ENCODE measurements at regions not wholly inside any gene's neighbourhood (a gene's known extent, or its start where the extent isn't known, plus 50 kb on each side); places are given as distances from the start of the nearest gene placed in this dataset.

DNA sequence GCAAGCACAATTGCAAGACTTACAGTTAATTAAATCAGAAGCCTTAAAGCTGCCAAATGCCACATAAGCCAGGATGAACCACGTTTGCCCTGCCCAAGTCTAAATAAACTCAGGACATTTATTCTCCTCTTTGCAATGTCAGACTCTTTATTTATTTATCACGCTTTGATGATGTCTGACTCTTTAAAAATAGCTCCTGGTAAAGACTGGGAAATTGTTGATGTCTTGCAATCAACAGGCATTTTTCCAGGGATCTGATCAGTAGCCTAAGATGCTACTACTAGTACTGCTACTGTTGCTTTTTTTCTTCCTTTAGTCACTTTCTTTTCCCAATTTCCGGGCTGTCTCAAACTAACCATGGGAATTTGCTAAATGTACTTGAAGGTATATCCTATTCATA is 365.8 kb upstream of the MARCKS start:
- ChIA-PET POLR2A (no interaction called here), CTCF (interaction anchor here (1.7 kb wide), 1 partner anchor 24 kb away, joined by 4 read pairs; no protein-coding TSS in a partner anchor)
- no peak for DNase-seq (ENCODE audit: low read depth, low spot score)

DNA sequence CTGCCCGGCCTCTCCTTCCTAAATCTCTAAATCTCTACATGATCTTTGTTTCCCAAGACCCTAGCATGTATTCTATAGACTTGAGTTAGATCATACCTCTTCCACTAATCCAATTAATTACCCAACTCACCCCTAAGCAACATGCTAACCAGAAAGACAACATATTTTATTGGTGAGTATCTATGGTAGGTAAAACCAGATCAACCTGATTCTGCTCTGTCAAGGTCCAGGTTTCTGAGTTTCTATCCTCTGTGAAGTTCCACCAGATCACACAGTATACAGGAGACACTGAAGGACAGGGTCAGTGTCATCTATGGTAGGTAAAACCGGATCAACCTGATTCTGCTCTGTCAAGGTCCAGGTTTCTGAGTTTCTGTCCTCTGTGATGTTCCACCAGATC is 363.2 kb upstream of the MARCKS start:
- ChIA-PET CTCF (interaction anchor here (0.8 kb wide), 1 partner anchor 364 kb away, joined by 3 read pairs; no protein-coding TSS in a partner anchor), POLR2A (no interaction called here)
- DNase-seq (ENCODE audit: low read depth, low spot score), result no peak
- TF ChIP-seq, protein P1, sequence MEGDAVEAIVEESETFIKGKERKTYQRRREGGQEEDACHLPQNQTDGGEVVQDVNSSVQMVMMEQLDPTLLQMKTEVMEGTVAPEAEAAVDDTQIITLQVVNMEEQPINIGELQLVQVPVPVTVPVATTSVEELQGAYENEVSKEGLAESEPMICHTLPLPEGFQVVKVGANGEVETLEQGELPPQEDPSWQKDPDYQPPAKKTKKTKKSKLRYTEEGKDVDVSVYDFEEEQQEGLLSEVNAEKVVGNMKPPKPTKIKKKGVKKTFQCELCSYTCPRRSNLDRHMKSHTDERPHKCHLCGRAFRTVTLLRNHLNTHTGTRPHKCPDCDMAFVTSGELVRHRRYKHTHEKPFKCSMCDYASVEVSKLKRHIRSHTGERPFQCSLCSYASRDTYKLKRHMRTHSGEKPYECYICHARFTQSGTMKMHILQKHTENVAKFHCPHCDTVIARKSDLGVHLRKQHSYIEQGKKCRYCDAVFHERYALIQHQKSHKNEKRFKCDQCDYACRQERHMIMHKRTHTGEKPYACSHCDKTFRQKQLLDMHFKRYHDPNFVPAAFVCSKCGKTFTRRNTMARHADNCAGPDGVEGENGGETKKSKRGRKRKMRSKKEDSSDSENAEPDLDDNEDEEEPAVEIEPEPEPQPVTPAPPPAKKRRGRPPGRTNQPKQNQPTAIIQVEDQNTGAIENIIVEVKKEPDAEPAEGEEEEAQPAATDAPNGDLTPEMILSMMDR (IDR thresholded peaks at IDR 0.05; ENCODE audit: insufficient read depth, low read length, missing control alignments), result no peak
- no peak overlapping the region for H3K4me3 ChIP-seq (ENCODE audit: low read depth, low read length)

More for the DNA sequence above, 365.8 kb upstream of the MARCKS start:
- TF ChIP-seq, protein P1 (IDR thresholded peaks at IDR 0.05; ENCODE audit: insufficient read depth, low read length, missing control alignments), result no peak
- H3K4me3 ChIP-seq (ENCODE audit: low read depth, low read length), result no peak overlapping the region

DNA sequence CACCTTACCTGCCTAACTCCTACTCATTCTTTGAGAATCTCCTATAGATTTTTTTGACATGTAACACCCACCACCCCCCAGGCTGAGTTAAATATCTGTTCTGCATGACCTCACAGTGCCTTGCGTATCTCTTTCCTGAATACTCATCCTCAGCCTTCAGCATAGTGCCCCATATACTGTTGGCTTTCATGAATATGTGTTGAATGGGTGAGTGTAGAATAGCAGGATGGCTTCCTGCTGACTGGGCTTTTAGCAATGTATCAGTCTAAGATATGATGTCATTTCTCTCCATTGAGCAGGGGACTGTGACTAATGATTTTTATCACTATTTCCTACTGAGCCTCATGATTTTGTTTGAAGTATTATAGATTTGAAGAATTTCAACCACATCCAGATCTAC is 361.6 kb upstream of the MARCKS start:
- TF ChIP-seq, protein P1 (IDR thresholded peaks at IDR 0.05; ENCODE audit: insufficient read depth, low read length, missing control alignments), result no peak

DNA sequence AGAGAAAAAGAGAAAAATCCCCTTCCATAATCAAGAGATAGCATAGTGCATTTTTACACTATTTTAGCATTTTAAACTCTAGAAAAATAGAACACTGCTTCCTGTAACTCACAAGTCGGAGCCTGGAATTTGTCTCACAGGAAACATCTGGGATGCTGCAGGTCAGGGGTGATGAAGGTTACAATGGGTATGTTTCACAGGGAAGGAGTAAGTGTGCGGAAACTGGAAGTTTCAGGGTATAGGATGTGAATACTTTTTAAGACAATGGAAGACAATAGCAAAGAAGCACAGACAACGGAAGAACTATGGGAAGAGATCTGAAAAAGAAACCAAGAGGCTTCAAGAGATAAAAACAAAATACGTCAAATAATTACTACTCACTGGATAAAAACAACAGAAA is 361.0 kb upstream of the MARCKS start:
- no peak for DNase-seq (ENCODE audit: low read depth, low spot score)
- TF ChIP-seq, protein P1 (IDR thresholded peaks at IDR 0.05; ENCODE audit: insufficient read depth, low read length, missing control alignments), result no peak
- ChIA-PET CTCF (no interaction called here), POLR2A (no interaction called here)
- H3K4me3 ChIP-seq (ENCODE audit: low read depth, low read length), result no peak overlapping the region

More for the DNA sequence above, 361.6 kb upstream of the MARCKS start:
- POLR2A ChIA-PET, result interaction anchor here (0.6 kb wide), 1 partner anchor 362 kb away, joined by 4 read pairs; no protein-coding TSS in a partner anchor
- H3K4me3 ChIP-seq (ENCODE audit: low read depth, low read length), result no peak overlapping the region
- peak; percentile 58 for DNase-seq (ENCODE audit: low read depth, low spot score)
- CTCF ChIA-PET, result interaction anchor here (1.1 kb wide), 1 partner anchor 363 kb away, joined by 3 read pairs; no protein-coding TSS in a partner anchor

DNA sequence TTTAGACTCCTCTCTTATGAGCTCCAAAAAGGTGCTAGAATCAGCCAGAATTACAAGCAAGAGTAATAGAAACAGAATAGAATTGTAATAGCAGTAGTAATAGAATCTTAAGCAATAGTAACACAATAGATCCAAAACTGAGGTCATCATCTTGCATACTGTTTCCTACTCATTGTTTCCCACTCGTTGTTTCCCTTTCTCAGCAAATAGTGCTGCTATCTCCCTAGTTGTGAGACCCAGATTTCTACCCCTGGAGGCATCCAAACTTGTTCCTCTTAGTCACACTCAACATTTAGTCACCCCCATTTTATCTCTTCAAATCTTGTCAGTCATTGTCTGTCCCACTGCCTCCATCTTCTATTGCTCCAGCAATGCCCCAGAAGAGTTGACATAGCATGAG is 356.9 kb upstream of the MARCKS start:
- ChIA-PET POLR2A (no interaction called here), CTCF (interaction anchor here (0.6 kb wide), 1 partner anchor 19 kb away, joined by 3 read pairs; no protein-coding TSS in a partner anchor)
- no peak for DNase-seq (ENCODE audit: low read depth, low spot score)
- no peak overlapping the region for H3K4me3 ChIP-seq (ENCODE audit: low read depth, low read length)
- TF ChIP-seq, protein P1 (IDR thresholded peaks at IDR 0.05; ENCODE audit: insufficient read depth, low read length, missing control alignments), result no peak

DNA sequence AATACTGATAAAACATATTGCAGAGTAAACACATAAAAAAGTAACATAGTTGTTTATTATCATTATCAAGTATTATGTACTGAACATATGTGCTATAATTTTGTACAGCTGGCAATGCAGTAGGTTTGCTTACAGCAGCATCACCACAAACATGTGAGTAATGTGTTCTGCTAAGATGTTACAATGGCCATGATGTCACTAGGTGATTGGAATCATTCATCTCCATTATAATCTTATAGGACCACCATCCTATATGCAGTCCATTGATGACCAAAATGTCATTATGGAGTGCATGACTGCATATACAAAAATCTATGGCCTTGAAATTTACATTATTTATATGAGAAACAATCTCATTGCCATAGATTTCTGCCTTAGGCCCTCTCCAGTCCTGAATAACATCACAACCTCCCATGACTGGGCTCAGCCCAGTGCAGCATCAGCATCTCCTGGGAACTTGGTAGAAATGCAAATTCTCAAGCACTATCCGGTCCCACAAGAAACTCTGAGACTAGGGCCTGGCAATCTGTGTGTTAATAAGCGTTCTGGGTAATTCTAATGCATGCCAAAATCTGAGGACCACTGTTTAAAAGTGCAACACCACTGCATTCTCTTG is 352.0 kb upstream of the MARCKS start:
- TF ChIP-seq, protein P1 (IDR thresholded peaks at IDR 0.05; ENCODE audit: insufficient read depth, low read length, missing control alignments), result no peak
- CTCF ChIA-PET, result interaction anchor here (0.7 kb wide), 1 partner anchor 478 kb away, joined by 3 read pairs; no protein-coding TSS in a partner anchor
- POLR2A ChIA-PET, result no interaction called here
- no peak for DNase-seq (ENCODE audit: low read depth, low spot score)
- no peak overlapping the region for H3K4me3 ChIP-seq (ENCODE audit: low read depth, low read length)
